ENCODE measurements at regions not wholly inside any gene's neighbourhood (a gene's known extent, or its start where the extent isn't known, plus 50 kb on each side); places are given as distances from the start of the nearest gene placed in this dataset.

DNA sequence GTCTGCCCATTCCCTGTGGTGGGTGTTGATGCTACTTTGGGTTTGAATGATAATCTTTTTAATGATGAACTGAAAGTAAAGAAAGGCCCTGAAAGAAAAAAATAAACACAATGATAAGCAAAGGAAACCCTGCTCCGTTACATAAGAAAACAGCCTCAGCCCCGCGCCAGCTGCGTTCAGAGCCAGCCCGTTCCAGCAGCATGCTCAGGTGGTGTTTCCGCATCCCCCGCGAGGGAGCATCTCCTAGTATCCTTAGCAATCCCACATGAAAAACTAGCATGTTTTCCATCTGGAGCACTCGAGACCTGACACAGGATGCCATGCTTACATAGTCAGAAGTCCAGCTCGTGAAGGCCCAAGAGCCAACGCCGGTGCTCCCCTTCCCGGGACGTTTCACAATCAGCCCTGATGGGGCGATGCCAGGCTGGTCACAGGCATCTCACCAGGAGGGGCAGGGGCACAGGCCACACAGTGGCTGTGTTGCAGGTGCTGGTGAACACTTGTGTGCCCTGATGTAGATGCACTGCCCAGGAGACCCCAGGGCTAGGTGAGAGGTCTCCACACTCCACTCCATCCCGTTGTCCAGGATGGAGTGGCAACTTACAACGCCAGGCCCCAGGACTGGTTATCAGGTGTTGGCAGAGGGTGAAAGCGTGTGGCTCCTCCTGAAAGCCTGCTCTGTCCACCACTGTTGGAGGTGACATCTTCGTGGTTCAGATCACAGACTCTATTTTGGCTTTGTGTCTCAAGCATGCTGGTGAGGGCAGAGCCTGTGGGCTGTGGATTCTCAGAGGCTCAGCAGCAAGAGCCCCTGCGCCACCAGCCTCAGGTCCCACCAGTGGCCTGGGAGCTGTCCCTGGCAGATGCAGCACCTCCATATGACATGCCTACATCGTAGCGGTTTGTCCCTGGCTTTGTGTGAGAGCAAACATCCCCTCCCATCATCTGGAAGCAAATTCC is 246.8 kb upstream of the IRX1 start:
- FAIRE-seq (no peak), DNase-seq (ENCODE audit: low read depth in 1 of 2, low spot score in 2 of 2) (no peak)
- ChIA-PET CTCF (ENCODE audit: partially characterized antibody) (no interaction called here), POLR2A (ENCODE audit: partially characterized antibody) (no interaction called here)
- H4K20me1 ChIP-seq (replicated peaks in 1 of 2; ENCODE audit: control insufficient read depth in 1 of 2, insufficient read depth in 2 of 2, low read length in 2 of 2): no peaks in the 10 kb centered on the region
- H3K18ac ChIP-seq (ENCODE audit: extremely low read depth, low read length): no peak overlapping the region
- no peaks in the 10 kb centered on the region; a peak in 1 of 7 replicates for H3K4me1 ChIP-seq (replicated peaks in 1 of 4; ENCODE audit: control insufficient read depth in 3 of 4, insufficient read depth in 4 of 4, low read length in 3 of 4)
- no peak overlapping the region for H3K4me2 ChIP-seq (ENCODE audit: insufficient read depth in 1 of 2, low read depth in 2 of 2, low read length in 2 of 2)
- WGBS, 2 experiments (ENCODE audit: extremely low coverage in 1 of 2, insufficient coverage in 1 of 2, insufficient read length in 1 of 2, insufficient replicate concordance in 2 of 2, low coverage in 1 of 2, low lambda C conversion rate in 2 of 2, missing lambda C conversion rate in 1 of 2): 94% methylated on average over 21 of the region's 22 CpGs; no CpG with 5 or more reads in 1 of the 2 experiments
- TF ChIP-seq POLR2A (IDR thresholded peaks at IDR 0.05; ENCODE audit: control extremely low read depth in 1 of 2, low read depth in 2 of 2, low read length in 2 of 2): no peak
- TF ChIP-seq SUZ12 (IDR thresholded peaks at IDR 0.05; ENCODE audit: low read length): no peak
- no peak overlapping the region for H2BK15ac ChIP-seq (ENCODE audit: low read length)
- no peak overlapping the region for H3K4ac ChIP-seq (replicated peaks; ENCODE audit: insufficient read length, low read depth, low read length)
- no peak overlapping the region for H3K4me3 ChIP-seq (ENCODE audit: extremely low read depth in 1 of 4, insufficient read depth in 2 of 4, low read depth in 3 of 4, low read length in 4 of 4)
- H3K27me3 ChIP-seq (replicated peaks in 1 of 4; ENCODE audit: control insufficient read depth in 3 of 4, extremely low read depth in 1 of 4, insufficient read depth in 3 of 4, low read length in 3 of 4): no peaks in the 10 kb centered on the region
- no peak overlapping the region for H3K14ac ChIP-seq (ENCODE audit: insufficient read length)
- no peak overlapping the region for H3K27ac ChIP-seq (ENCODE audit: low read depth, low read length)
- no peak overlapping the region for H2BK20ac ChIP-seq (ENCODE audit: low read length)
- no peaks in the 10 kb centered on the region for H3K79me2 ChIP-seq (ENCODE audit: control insufficient read depth in 1 of 2, insufficient read depth in 2 of 2, low read length in 2 of 2)
- no peak overlapping the region for H2BK120ac ChIP-seq (replicated peaks; ENCODE audit: low read depth, low read length)
- H4K8ac ChIP-seq (ENCODE audit: extremely low read depth, insufficient read depth, low read length): no peak overlapping the region
- H3K23ac ChIP-seq (ENCODE audit: insufficient read length): no peak overlapping the region
- no peak overlapping the region for H2BK5ac ChIP-seq (ENCODE audit: low read depth, low read length)
- H3K23me2 ChIP-seq (ENCODE audit: low read depth, low read length): no peaks in the 10 kb centered on the region
- no peaks in the 10 kb centered on the region for H3K9me3 ChIP-seq (ENCODE audit: insufficient read depth in 2 of 2, low read depth in 1 of 2, low read length in 1 of 2)
- no peak overlapping the region for H4K91ac ChIP-seq (replicated peaks; ENCODE audit: insufficient read length, low read length)
- no peak overlapping the region for H2AK5ac ChIP-seq (ENCODE audit: low read depth, low read length)
- no peaks in the 10 kb centered on the region; the same call in 1 of the 2 replicates for H3K79me1 ChIP-seq (ENCODE audit: low read depth, low read length)
- H2AFZ ChIP-seq (ENCODE audit: low read length): no peak overlapping the region
- H3K56ac ChIP-seq (replicated peaks; ENCODE audit: insufficient read length, low read depth, low read length): no peak overlapping the region
- no peak overlapping the region for H2BK12ac ChIP-seq (ENCODE audit: low read depth, low read length)
- no peaks in the 10 kb centered on the region for H3K36me3 ChIP-seq (ENCODE audit: control insufficient read depth in 2 of 4, insufficient read depth in 4 of 4, low read length in 3 of 4)
- no peak overlapping the region for H4K5ac ChIP-seq (ENCODE audit: insufficient read length, low read depth, low read length)
- no peak overlapping the region for H3K9ac ChIP-seq (replicated peaks in 1 of 4; ENCODE audit: extremely low read depth in 1 of 4, low read depth in 3 of 4, low read length in 3 of 4)
